ENCODE measurements at regions not wholly inside any gene's neighbourhood (a gene's known extent, or its start where the extent isn't known, plus 50 kb on each side); places are given as distances from the start of the nearest gene placed in this dataset.

GRCh38 chr17:431494-431893 lies 78.9 kb upstream of the RPH3AL start:
- DNase-seq (ENCODE audit: low read depth, low spot score): no peak
- in situ Hi-C loops (cut with HindIII; ENCODE audit: low sequenced_read_pairs): no loop called here
- no peak overlapping the region for H3K4me3 ChIP-seq (ENCODE audit: low read depth, low read length)
- TF ChIP-seq CTCF (IDR thresholded peaks at IDR 0.05; ENCODE audit: low read depth, low read length): no peak

GRCh38 chr17:429589-429988 lies 77.0 kb upstream of the RPH3AL start:
- in situ Hi-C loops (cut with HindIII; ENCODE audit: low sequenced_read_pairs): no loop called here

GRCh38 chr17:428414-428813 lies 75.8 kb upstream of the RPH3AL start:
- no peak for TF ChIP-seq CTCF (IDR thresholded peaks at IDR 0.05; ENCODE audit: low read depth, low read length)
- DNase-seq (ENCODE audit: low read depth, low spot score): no peak
- in situ Hi-C loops (cut with HindIII; ENCODE audit: low sequenced_read_pairs): no loop called here
- no peak overlapping the region for H3K4me3 ChIP-seq (ENCODE audit: low read depth, low read length)

More at GRCh38 chr17:429589-429988, 77.0 kb upstream of the RPH3AL start:
- no peak overlapping the region for H3K4me3 ChIP-seq (ENCODE audit: low read depth, low read length)
- no peak for TF ChIP-seq CTCF (IDR thresholded peaks at IDR 0.05; ENCODE audit: low read depth, low read length)
- no peak for DNase-seq (ENCODE audit: low read depth, low spot score)

- H3K4me3 ChIP-seq (ENCODE audit: low read depth, low read length): no peak overlapping the region
- DNase-seq (ENCODE audit: low read depth, low spot score): no peak
- in situ Hi-C loops (cut with HindIII; ENCODE audit: low sequenced_read_pairs): no loop called here
- TF ChIP-seq CTCF (IDR thresholded peaks at IDR 0.05; ENCODE audit: low read depth, low read length): no peak
Observed at GRCh38 chr17:427891-428290, 75.3 kb upstream of the RPH3AL start.

- in situ Hi-C loops (cut with HindIII; ENCODE audit: low sequenced_read_pairs): no loop called here
- no peak for DNase-seq (ENCODE audit: low read depth, low spot score)
- H3K4me3 ChIP-seq (ENCODE audit: low read depth, low read length): no peak overlapping the region
- TF ChIP-seq CTCF (IDR thresholded peaks at IDR 0.05; ENCODE audit: low read depth, low read length): no peak
Observed at GRCh38 chr17:427327-427726, 74.7 kb upstream of the RPH3AL start.

- in situ Hi-C loops (cut with HindIII; ENCODE audit: low sequenced_read_pairs): no loop called here
- no peak for TF ChIP-seq CTCF (IDR thresholded peaks at IDR 0.05; ENCODE audit: low read depth, low read length)
- H3K4me3 ChIP-seq (ENCODE audit: low read depth, low read length): no peak overlapping the region
- no peak for DNase-seq (ENCODE audit: low read depth, low spot score)
Observed at GRCh38 chr17:422196-422930, 69.8 kb upstream of the RPH3AL start.
